Effector memory CD8-positive, alpha-beta T cell (primary cell): ENCODE measurements at regions not wholly inside any gene's neighbourhood (a gene's known extent, or its start where the extent isn't known, plus 50 kb on each side); places are given as distances from the start of the nearest gene placed in this dataset.

Experiments used
- ATAC-seq: fragments of 150-1000 bp; cut with Tn5 transposase; replicated peaks from 2 replicates; pipeline ENCODE4 v1.10.0; 2021; ENCODE audit warnings: mild to moderate bottlenecking, moderate library complexity
- DNase-seq, 3 experiments: peaks; one replicate each; pipeline ENCODE4 v3.0.0; 2021
- H3K27ac Mint-ChIP-seq, 2 donors: one replicate each; pipeline ENCODE4 v1.8.0; 2022; ENCODE audit warnings: mild to moderate bottlenecking in 2 of 2, mixed read lengths in 2 of 2, moderate library complexity in 2 of 2
- H3K27me3 Mint-ChIP-seq, 2 donors: one replicate each; pipeline ENCODE4 v1.8.0; 2022; ENCODE audit warnings: mixed read lengths in 2 of 2
- H3K36me3 Mint-ChIP-seq: one replicate; pipeline ENCODE4 v1.8.0; 2022; ENCODE audit warnings: mild to moderate bottlenecking, moderate library complexity, mixed read lengths; ENCODE audit not compliant: insufficient read depth
- H3K4me1 Mint-ChIP-seq, 2 donors: one replicate each; pipeline ENCODE4 v1.8.0; 2022; ENCODE audit warnings: low read depth in 2 of 2, mixed read lengths in 2 of 2
- H3K4me3 Mint-ChIP-seq, 2 donors: one replicate each; pipeline ENCODE4 v1.8.0; 2022; ENCODE audit warnings: mild to moderate bottlenecking in 2 of 2, mixed read lengths in 2 of 2, moderate library complexity in 2 of 2
- H3K9me3 Mint-ChIP-seq, 2 donors: one replicate each; pipeline ENCODE4 v1.8.0; 2022; ENCODE audit warnings: mixed read lengths in 2 of 2

GRCh38 chr15:96247621-96248305 lies 82.7 kb upstream of the NR2F2 start:
- Mint-ChIP-seq H3K36me3 (no peaks in the 10 kb centered on the region), H3K27ac (no peak overlapping the region), H3K9me3 (peaks cover 2 to 11% of the 10 kb centered on the region in 2 donors), H3K4me1 (no peaks in the 10 kb centered on the region), H3K4me3 (no peak overlapping the region), H3K27me3 (peaks cover 25 to 33% of the 10 kb centered on the region in 2 donors)
- DNase-seq: no peak
- no peak for ATAC-seq

- Mint-ChIP-seq H3K9me3 (peaks cover 2 to 11% of the 10 kb centered on the region in 2 donors), H3K27ac (no peak overlapping the region), H3K4me1 (no peaks in the 10 kb centered on the region), H3K36me3 (no peaks in the 10 kb centered on the region), H3K4me3 (no peak overlapping the region), H3K27me3 (peaks cover 9 to 18% of the 10 kb centered on the region in 2 donors)
- DNase-seq (no peak), ATAC-seq (no peak)
Observed at GRCh38 chr15:96252148-96252547, 78.4 kb upstream of the NR2F2 start.

GRCh38 chr15:96253006-96253747 lies 77.3 kb upstream of the NR2F2 start:
- peaks cover 4 to 15% of the 10 kb centered on the region in 2 donors for H3K27me3 Mint-ChIP-seq
- DNase-seq (no peak), ATAC-seq (no peak)
- H3K4me3 Mint-ChIP-seq: no peak overlapping the region
- H3K27ac Mint-ChIP-seq: no peak overlapping the region
- no peaks in the 10 kb centered on the region for H3K4me1 Mint-ChIP-seq
- no peaks in the 10 kb centered on the region for H3K36me3 Mint-ChIP-seq
- peaks cover 0 to 12% of the 10 kb centered on the region in 2 donors for H3K9me3 Mint-ChIP-seq

GRCh38 chr15:96254173-96254572 lies 76.3 kb upstream of the NR2F2 start:
- no peak for DNase-seq
- Mint-ChIP-seq H3K27me3 (peaks cover 0 to 12% of the 10 kb centered on the region in 2 donors), H3K27ac (no peak overlapping the region), H3K9me3 (peaks cover 0 to 17% of the 10 kb centered on the region in 2 donors), H3K36me3 (no peaks in the 10 kb centered on the region), H3K4me3 (no peak overlapping the region), H3K4me1 (no peaks in the 10 kb centered on the region)
- ATAC-seq: no peak

GRCh38 chr15:96255599-96255998 lies 74.9 kb upstream of the NR2F2 start:
- H3K9me3 Mint-ChIP-seq: peaks cover 2 to 17% of the 10 kb centered on the region in 2 donors
- H3K27me3 Mint-ChIP-seq: peaks cover 0 to 20% of the 10 kb centered on the region in 2 donors
- H3K4me3 Mint-ChIP-seq: no peak overlapping the region
- no peak for ATAC-seq
- H3K27ac Mint-ChIP-seq: no peak overlapping the region
- no peaks in the 10 kb centered on the region for H3K4me1 Mint-ChIP-seq
- no peaks in the 10 kb centered on the region for H3K36me3 Mint-ChIP-seq
- DNase-seq: no peak

GRCh38 chr15:96261575-96262034 lies 68.9 kb upstream of the NR2F2 start:
- Mint-ChIP-seq H3K4me3 (no peak overlapping the region), H3K36me3 (no peaks in the 10 kb centered on the region)
- no peak for ATAC-seq

GRCh38 chr15:96262097-96262496 lies 68.4 kb upstream of the NR2F2 start:
- H3K27me3 Mint-ChIP-seq: peaks cover 9 to 12% of the 10 kb centered on the region in 2 donors
- H3K4me3 Mint-ChIP-seq: no peak overlapping the region

More at GRCh38 chr15:96261575-96262034, 68.9 kb upstream of the NR2F2 start:
- Mint-ChIP-seq H3K9me3 (peaks cover 2 to 7% of the 10 kb centered on the region in 2 donors), H3K27me3 (peaks cover 9 to 12% of the 10 kb centered on the region in 2 donors), H3K27ac (no peak overlapping the region), H3K4me1 (no peaks in the 10 kb centered on the region)
- no peak for DNase-seq

GRCh38 chr15:96262549-96263489 lies 67.7 kb upstream of the NR2F2 start:
- no peak for ATAC-seq
- Mint-ChIP-seq H3K4me1 (no peaks in the 10 kb centered on the region), H3K36me3 (no peaks in the 10 kb centered on the region), H3K27ac (no peak overlapping the region), H3K4me3 (no peak overlapping the region), H3K27me3 (peaks cover 9 to 16% of the 10 kb centered on the region in 2 donors), H3K9me3 (peaks cover 2 to 7% of the 10 kb centered on the region in 2 donors)
- no peak for DNase-seq

More at GRCh38 chr15:96262097-96262496, 68.4 kb upstream of the NR2F2 start:
- ATAC-seq (no peak), DNase-seq (no peak)
- Mint-ChIP-seq H3K9me3 (peaks cover 2 to 7% of the 10 kb centered on the region in 2 donors), H3K27ac (no peak overlapping the region), H3K4me1 (no peaks in the 10 kb centered on the region), H3K36me3 (no peaks in the 10 kb centered on the region)

- peaks cover 9 to 27% of the 10 kb centered on the region in 2 donors for H3K27me3 Mint-ChIP-seq
Observed at GRCh38 chr15:96264351-96264798, 66.1 kb upstream of the NR2F2 start.

GRCh38 chr15:96264801-96265515 lies 65.5 kb upstream of the NR2F2 start:
- H3K4me3 Mint-ChIP-seq: no peak overlapping the region
- H3K27ac Mint-ChIP-seq: no peak overlapping the region
- H3K9me3 Mint-ChIP-seq: peaks cover 0 to 2% of the 10 kb centered on the region in 2 donors
- no peaks in the 10 kb centered on the region for H3K4me1 Mint-ChIP-seq
- ATAC-seq (no peak), DNase-seq (no peak)
- no peaks in the 10 kb centered on the region for H3K36me3 Mint-ChIP-seq
- H3K27me3 Mint-ChIP-seq: peaks cover 8 to 27% of the 10 kb centered on the region in 2 donors

More at GRCh38 chr15:96264351-96264798, 66.1 kb upstream of the NR2F2 start:
- Mint-ChIP-seq H3K4me3 (no peak overlapping the region), H3K9me3 (peaks cover 0 to 2% of the 10 kb centered on the region in 2 donors), H3K4me1 (no peaks in the 10 kb centered on the region), H3K27ac (no peak overlapping the region), H3K36me3 (no peaks in the 10 kb centered on the region)
- DNase-seq (no peak), ATAC-seq (no peak)

GRCh38 chr15:96266456-96266855 lies 64.0 kb upstream of the NR2F2 start:
- Mint-ChIP-seq H3K36me3 (no peaks in the 10 kb centered on the region), H3K9me3 (no peaks in the 10 kb centered on the region), H3K4me3 (no peak overlapping the region), H3K27me3 (peaks cover 0 to 27% of the 10 kb centered on the region in 2 donors), H3K4me1 (no peaks in the 10 kb centered on the region), H3K27ac (no peak overlapping the region)
- ATAC-seq (no peak), DNase-seq (no peak)

GRCh38 chr15:96267463-96267862 lies 63.0 kb upstream of the NR2F2 start:
- no peaks in the 10 kb centered on the region for H3K36me3 Mint-ChIP-seq
- H3K9me3 Mint-ChIP-seq: no peaks in the 10 kb centered on the region
- DNase-seq: no peak
- peaks cover 0 to 27% of the 10 kb centered on the region in 2 donors for H3K27me3 Mint-ChIP-seq
- no peak for ATAC-seq
- H3K4me3 Mint-ChIP-seq: no peak overlapping the region
- no peaks in the 10 kb centered on the region for H3K4me1 Mint-ChIP-seq
- no peak overlapping the region for H3K27ac Mint-ChIP-seq
